GM21619 (cell line): ENCODE measurements at regions not wholly inside any gene's neighbourhood (a gene's known extent, or its start where the extent isn't known, plus 50 kb on each side); places are given as distances from the start of the nearest gene placed in this dataset.

Experiments used
- ATAC-seq: cut with Tn5 transposase; IDR thresholded peaks from one replicate; pipeline ENCODE4 v1.9.1; 2021; ENCODE audit not compliant: unreplicated experiment

DNA sequence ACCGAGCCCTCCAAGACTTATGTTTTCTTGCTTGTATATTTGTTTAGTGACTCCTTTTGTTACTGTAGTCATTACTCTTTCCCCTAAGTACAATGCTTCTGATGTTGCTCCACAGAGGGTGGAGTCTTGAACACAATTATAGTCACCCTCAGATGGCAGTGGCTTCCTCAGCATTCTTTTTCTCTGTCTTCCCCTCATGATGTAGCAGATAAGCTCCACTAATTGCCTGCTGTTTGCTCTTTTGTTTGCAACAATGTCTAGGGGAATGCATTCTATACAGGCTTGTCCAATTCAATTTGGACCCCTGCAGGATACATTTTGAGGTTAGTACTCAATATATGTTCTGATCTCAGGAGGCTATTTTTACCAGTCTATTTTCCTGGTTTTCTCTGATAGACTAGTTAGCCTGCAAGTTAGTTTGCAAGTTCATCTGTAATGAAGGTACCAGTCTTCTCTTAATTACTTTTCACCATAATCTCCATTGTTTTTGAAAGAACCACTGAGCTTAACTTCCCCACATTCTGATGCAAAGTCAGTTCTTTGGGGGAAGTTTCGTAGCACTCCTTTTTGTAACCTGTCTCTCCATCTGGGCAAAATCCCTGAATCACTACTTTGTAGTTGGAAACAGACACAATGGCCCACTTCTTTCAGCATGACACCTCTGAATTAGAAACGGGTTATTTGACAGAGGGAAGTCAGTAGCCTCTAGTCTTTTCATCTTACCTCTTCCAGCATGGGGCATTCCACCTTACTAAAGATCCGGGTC lies 1509.2 kb downstream of the CDH11 start:
- no peak for ATAC-seq

DNA sequence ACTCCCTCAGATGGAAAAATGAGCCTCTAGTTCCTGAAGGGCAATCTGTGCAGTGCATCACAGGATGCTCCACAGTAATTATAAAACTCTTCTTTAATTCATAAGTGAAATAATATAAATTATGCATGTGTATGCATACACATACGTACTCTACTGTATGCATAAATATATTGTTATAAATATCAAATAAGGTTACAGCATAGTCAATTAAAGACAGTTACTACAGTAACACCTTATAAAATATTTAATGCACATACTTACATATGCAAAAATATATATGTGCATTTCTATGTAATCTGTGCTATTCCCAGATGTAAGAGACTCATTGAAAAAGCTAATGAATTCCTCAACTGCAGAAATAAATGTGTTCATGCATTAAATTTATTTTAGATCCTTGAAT lies 1515.1 kb downstream of the CDH11 start:
- no peak for ATAC-seq

DNA sequence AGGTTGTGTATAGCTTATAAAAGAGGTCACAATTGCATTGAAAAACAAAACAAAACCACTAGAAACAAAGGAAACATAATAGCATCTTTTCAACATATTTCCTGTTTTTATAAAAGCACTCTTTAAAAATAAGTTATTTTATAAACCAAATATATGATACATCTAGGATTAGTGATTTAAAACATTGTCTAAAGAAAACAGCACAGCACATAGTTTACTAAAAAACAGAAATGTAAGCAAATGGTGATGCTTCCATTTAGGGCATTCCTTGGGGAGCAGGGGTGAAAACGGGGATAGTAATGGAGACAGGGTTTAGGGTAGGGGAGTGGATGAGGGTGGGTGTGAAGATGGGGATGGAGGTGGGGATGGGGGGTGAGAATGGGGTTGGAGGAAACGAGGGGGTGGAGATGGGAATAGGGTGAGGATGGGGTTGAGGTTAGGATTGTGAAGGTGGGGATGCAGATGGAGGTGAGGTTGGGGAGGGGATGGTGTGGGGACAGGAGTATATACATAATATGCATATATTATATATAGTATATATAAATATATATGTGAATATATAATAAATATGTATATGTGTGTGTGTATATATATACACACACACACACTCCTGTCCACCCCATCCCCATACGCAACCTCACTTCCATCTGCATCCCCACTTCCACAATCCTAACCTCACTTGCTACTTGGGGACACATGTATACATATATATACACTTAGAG lies 1519.5 kb downstream of the CDH11 start:
- no peak for ATAC-seq

DNA sequence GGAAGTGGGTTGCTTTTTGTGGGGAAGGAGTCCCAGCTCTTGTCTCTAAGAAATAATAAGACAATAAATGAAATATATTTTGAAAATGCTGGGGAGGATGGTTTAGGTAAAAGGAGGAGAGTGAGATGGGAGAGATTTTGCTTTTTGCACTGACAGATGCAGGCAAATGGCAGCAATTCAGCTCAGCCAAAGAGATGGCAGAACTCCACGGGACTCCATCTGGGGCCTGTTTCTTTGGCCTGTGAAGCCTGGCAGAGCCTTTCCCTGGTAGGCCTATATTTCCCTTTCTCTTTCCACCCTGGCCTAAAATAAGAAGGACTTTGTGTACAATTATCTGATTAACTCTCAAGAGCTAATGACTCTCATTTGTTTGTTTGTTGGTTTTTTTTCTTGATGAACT lies 1525.1 kb downstream of the CDH11 start:
- ATAC-seq = no peak

DNA sequence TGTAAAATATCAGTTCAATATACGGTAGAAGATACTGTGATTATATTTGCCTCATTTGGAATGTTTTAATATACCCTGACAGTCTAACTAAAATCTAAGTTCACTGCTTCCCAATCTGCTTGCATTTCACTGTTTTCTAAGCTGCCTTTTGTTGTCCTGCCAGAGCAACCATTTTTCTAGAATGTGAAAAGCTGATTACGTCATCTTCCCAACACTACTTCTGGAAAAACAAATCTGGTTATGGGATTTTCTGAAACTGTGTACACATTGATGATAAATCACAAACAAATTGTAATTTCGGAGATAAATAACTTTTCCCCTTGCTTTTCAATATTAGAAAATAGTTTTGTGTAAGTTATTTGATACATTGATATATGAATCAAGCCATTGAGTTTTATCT lies 1529.0 kb downstream of the CDH11 start:
- no peak for ATAC-seq

DNA sequence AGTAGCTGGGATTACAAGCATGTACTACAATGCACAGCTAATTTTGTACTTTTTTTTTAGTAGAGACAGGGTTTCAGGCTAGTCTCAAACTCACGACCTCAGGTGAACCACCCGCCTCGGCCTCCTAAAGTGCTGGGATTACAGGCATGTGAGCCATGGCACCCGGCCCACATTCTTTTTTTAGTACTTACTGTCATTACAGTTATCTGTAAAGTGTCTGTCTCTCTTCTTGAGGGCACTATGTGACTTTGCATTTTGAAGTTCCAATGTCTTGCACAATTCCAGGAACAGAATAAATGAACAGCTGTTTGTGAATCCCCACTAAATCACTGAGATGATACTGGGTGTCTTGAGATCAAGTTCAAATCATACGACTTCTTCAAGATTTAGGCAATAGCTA lies 1540.3 kb downstream of the CDH11 start:
- no peak for ATAC-seq

DNA sequence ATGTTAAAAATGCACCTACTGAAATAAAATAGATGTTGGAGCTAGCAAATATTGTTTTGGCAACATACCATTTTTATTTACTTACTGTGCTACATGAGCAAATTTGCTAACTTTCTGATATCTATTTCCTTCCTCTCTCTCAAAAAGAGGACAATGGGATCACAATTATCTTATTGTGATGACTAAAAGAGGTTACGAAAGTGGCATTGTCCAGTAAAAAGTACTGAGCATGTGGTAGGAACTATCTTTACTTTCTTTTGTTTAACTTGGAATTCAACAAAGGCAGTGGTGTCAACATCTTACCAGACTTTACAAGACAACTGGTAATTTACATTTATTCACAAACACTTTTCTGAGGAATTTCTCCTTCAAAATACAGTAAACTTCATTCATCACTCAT lies 1542.6 kb upstream of the CDH8 start:
- no peak for ATAC-seq

DNA sequence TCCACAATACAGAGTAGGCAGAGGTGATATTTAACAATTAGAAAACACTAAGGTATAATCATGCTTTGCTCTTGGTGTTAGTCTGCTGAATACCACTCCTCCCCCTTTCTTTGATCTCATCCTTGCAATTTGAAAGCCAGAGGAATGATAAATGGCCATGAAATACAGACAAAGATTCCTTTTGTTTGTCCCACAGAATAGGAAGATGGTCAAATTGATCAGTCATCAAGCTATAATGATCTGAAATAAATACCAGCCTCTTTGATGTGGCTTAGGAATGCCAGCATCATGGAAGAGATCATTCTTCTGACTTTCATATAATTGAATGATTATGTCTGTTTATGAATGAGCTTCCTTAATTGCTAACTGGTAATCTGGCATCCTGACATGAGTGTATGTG lies 1541.7 kb upstream of the CDH8 start:
- no peak for ATAC-seq

DNA sequence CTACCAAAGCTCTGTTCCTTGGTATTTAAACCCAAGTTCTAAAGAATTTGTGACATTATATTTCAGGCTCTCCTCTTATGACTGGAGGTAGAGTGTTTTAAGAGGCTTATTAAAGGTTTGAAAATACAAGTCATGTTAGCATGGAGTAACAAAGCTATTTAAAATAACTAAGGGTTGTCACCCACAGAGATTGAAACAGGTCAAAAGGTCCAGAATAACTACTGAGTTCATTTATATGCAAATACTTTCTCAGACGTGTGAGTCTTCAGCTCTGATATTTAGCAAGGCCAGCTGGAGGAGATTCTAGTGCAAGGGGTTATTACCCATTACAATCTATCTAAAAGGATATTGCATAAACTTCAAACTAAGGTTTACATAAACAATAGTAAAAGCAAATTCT lies 1538.8 kb upstream of the CDH8 start:
- no peak for ATAC-seq

DNA sequence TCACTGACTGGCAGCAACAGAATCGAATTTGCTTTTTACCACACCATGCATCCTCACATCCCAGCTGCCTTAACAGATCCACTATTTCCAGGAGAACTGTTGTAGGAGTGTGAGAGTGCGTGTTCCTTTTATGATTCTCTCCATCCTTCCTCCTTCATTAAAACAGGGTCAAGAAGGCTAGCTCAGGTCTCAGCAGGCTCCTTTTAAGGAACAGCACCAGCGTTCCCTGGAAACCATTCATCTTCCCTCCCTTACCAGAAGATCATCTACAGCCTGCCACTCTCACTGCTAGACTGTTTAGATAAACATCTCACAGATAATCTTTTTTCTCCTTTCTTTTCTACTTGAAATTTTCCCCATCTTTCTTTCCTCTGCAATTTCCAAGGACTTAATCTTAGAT lies 1531.9 kb upstream of the CDH8 start:
- no peak for ATAC-seq

DNA sequence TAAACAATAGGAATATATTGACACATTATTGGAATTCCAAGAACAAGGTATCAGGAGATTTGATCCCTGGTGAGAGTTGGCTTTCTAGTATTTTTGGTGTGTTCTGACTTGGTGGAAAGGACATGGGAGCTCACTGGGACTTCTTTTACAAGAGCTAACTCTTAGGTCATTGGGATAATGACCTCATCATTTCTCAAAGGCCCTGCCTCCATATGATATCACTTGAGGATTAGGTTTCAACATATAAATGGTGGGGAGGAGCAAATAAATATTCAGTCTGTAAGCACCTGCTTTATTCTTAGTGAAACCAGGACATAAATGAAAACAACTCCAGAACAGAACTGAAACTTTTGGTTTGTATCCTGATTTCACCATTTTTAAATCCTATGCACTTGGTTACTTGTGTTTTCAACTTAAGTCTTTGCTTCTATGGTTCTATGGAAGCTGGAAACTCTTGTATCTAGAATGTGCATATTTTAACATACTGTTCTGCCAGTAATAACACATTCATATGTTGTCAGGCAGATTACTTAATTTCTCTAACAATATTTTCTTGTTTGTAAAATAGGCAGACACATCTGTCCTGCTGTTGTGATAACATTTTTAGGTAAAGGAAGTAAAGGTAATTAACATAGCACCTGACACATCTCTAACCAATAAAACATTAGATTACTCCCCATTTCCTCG lies 1527.7 kb upstream of the CDH8 start:
- ATAC-seq = no peak

DNA sequence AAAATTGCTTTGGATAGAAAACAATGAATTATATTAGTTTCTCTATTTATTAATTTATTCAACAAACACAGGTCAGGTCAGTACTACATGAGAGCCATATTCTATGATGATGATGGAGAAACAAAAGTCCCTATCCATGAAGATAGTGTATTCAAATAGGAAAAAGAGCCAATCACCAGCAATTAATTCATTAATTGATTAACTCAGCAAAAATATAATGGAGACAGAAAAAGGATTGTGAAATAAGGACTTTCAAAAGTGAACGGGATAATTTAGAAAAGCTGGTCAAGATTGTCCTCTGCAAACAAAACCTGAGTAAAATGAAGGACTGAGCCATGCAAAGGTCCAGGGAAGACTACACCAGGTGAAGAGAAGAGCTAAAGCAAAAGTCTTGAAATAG lies 1517.7 kb upstream of the CDH8 start:
- ATAC-seq = no peak

DNA sequence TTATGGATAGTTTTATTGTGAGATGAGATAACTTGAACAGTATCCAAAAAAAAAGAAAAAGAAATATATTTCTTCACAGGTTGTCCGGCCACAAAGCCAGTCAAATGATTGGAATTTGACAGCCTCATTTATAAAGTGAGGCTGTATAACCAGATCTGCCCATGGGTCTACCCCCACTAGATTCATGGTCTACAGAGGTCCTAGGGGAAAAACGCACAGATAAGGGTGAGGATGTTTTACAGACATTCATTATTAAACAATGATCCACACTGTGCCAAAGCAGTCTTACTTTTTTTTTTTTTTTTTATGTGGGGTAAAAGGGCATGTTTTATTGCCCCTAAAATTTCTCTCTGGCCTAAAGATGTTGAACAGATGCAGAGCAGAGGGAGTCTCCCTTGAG lies 1503.0 kb upstream of the CDH8 start:
- ATAC-seq = no peak

DNA sequence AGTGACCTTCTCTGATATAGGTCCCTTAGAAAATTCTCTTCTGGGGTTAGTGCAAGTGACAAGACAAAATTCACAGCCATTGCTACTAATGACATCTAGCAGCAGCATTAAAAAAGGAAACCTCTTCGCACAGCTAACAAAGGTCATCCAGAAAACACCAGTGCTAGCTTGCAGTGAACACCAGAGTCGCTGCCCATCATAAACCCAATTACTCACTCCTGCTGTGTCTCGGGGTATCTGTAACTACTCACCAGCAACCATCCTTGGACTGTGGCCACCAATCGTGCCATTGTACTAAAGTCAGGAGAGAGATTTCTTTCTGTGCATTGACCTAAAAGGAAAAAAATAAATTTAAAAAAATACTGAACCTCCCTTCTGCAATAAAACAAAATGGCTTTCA lies 1494.7 kb upstream of the CDH8 start:
- no peak for ATAC-seq

DNA sequence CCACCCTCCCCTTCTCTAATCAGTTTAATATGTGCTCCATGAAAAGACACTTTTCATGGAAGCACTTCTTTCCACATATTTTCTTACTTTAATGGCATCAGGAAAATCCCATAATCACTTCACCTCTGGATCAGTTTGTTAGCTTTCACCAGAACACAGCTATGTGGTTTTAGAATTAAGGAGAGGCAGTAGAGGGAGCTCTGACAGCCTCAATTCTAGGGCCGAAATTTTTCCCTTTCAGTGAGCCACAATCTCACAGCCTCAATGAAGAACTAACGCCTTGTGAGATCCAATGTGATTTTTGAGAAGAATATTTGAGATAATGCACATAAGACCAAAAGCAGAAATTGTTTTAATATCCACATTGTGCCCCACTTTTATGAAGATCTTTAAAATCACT lies 1494.0 kb upstream of the CDH8 start:
- no peak for ATAC-seq

DNA sequence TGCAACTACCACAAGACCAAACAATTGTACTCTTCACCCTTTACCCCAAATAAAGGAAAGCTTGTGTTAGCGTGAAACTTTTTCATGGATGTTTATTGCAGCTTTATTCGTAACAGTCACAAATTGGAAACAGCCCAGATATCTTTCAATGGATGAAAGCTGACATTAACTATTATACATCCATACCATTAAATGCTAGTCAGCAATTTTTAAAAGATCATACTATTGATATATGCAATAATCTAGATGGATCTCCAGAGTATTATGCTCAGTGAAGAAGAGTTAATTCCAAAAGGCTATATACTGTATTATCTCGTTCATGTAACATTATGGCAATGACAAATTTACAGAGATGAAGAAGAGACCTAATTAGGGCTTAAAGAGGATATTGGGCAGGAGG lies 1491.2 kb upstream of the CDH8 start:
- ATAC-seq = no peak

DNA sequence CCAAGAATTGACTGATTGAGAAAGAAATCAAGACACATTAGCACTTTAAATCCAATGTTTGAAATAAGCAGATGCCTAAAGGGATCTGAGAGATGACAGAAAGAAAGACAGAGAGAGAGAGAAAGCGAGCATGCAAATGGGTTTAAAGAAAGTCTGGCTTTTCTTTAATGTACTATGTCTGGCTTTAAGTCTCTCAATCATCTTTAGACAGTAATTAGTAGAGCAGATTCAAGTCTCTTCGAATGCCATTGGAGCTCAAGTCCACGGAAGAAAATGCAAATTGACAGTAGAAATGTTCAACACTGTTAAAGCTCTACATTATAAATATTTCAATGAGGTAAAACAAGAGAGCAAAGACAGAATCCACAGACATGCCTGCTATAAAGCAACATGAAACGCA lies 1480.2 kb upstream of the CDH8 start:
- no peak for ATAC-seq

DNA sequence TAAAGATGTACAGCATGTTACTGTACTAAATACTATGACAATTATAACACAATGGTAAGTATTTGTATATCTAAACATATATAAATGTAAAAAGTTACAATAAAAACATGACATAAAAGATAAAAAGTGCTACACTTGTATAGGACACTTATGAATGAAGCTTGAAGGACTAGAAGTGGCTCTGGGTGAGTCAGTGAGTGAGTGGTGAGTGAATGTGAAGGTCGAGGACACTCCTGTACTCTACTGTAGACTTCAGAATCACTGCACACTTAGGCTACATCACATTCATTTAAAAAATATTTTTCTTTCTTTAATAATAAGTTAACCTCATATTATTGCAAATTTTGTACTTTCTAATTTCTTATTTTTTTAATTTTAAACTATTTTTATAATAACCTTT lies 1476.7 kb upstream of the CDH8 start:
- no peak for ATAC-seq

DNA sequence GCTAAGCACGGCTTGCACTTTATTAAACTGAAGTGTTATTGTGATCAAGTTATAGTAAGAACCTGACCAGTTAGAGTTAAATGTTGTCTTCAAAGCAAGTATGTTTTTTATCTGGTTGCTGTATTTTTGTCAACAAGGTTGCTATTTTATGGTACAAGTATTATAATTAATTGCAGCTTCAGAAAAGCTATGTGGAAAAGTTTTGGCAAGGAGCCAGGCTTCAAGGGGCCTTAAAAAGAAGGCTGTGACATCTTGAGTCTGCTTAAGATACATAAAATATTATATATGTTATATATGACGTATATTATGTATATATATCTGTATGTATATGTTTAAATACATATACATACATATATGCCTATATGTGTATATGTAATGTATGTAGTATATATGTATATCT lies 1461.2 kb upstream of the CDH8 start:
- no peak for ATAC-seq

DNA sequence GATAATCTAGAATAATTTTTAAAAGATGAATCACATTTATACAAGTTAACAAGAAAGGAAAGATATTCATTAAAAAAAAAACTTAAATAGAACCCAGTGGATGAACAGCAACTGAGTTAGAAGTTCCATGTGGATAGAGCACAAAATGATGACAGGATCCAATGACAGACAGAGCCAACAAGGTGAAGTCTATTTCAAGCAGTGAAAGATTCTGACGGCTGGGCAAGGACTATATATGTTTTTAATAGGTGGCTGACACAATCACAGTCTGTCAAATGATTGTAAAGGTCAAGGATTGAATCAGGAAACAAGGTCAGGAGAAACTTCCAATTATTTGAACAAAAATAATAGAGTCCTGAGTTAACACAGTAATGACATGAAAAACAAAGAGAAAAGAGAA lies 1460.0 kb upstream of the CDH8 start:
- no peak for ATAC-seq

DNA sequence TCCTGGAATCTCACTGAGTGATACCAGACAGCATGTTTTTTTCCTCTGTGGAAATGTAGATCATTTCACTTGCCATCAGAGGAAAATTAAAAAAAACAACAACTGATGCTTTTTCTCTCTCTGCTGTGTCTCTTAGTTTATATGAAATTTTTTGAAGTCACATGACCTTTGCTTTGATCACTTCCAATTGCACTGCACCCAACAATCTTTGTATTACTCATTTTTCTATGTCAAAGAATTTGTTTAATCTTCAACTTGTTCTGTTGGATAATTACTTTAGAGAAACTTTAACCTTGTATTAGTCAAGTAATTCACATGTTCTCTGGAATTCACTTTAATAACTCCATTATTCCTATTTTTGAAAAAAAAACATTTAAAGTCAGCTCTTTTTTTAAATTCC lies 1452.7 kb upstream of the CDH8 start:
- ATAC-seq = no peak

DNA sequence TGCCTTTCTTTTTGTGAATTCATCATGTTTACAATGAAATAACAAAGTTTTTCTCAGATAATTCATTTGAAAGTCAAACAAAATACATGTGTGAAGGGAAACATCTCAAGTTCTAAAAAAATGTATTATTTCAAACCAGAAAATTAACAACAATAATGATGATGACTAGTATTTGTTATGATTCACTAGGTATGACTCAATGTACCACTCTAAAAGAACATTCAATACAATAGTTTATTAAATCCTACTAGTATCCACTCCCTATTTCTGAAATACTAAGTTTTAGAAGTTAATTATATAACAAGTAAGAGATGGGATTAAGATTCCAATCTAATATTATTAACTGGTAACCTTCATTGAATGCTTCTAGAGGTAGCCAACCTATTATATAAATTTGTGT lies 1444.8 kb upstream of the CDH8 start:
- no peak for ATAC-seq
